Eye (tissue), 1 donor: ENCODE measurements at regions not wholly inside any gene's neighbourhood (a gene's known extent, or its start where the extent isn't known, plus 50 kb on each side); places are given as distances from the start of the nearest gene placed in this dataset.

Experiments used
- DNase-seq: peaks from one replicate; pipeline ENCODE4 v3.0.0-alpha.2; 2015

DNA sequence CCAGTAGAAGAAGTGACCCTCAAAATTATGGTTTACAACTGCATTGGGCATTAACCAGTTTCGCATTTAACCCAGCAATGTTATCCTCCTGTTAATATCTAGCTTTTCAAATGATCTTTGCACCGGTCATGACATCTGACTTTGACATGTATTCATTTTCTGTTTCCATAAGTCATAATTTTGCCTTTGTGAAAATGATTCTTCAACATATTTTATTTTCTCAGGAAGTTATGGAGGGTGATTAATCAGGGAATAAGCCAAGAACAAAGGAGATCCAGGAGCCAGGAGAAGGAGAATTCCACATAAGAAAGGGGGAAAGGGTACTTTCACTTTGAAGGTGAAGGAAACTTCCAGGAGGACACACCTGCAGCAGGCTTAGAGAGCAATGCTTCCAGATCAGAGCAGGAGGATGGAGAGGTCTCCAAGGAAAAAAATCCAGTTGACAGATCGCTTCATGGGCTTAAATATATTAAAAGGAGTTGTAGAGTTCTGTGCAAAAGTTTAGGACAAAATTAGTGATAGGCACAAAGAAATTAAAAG lies 92.1 kb upstream of the FAM3C start:
- DNase-seq, result no peak

DNA sequence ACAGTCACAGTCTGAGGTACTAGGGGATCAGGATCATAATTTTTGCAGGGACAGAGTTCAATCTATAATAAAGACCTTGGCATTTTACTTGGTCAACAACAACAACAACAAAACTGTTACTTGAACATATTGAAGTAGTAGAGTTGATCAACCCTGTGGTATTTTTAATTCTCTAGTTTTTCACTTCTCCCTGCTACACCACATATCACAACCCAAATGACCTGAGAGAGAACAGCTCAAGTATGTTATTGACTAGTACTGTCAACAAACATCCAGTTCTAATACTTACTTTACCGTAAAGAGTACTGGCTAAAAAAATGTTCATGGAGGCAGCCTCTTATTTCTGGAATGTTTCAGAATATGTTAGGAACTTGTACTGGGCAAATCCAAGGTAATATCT lies 90.5 kb upstream of the FAM3C start:
- DNase-seq, result no peak

DNA sequence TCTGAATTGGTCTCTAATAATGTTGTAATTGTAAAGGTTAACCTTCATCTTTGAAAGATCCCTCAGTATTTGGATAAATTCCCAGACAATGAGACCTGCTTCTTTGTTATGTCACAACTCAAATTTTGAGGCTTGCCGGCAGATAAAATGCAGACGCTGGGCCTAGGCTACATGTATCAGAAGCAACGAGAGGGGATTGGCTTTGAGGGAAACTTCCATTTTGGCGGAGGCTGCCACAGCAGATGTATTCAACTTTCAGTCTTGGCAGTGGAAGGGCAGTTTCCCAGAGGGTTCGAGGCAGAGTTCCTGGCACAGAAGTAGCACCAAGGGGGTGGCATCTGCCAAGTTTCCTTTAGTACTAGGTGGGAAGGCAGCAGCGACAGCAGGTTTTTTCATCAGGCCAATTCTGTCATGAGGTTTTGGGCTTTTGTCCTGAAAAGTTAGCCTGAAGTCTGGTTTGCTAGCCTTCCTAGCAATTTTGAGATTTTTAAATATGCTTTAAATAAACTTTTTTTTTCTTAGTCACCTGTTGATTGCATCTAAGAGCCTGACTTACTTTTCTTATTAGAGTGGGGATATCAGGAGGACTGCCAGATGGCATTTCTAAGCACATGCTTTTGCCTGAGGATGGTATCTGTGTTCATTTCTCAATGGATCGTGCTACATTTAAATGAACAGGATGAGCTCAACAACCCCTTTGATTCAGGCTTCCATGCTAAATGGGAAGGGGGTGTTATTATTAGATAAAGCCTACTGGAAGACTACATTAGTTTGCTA lies 89.5 kb upstream of the FAM3C start:
- no peak for DNase-seq

DNA sequence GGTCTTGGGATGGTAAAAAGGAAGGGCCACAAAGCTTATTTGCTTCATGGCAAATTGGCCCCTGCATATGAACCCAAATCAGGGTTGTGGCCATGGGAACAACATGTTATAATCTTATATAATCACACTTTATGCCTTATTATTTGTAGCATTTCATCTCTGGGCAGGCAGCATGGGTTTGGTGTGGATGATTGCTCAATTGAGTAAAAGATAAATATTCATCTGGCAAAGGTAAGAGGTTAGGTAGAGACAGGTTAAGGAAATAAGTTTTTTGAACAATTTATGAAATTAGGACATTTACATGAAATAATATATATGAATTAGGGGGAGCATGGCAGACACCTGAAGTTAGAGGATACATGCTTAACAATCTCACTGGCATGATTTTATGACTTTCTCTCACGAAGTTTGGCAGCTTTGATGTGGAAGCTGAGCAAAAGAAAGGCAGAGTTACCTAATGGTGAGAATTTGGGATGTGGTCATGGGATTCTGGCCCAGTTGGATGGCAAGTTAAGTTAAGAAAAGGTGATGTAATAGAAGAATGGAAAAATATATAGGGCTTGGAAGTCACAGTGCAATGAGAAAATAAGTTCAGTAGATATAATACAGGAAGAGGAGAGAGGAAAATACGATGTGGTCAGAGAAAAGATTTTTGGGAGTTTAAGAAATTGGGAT lies 88.1 kb upstream of the FAM3C start:
- no peak for DNase-seq

DNA sequence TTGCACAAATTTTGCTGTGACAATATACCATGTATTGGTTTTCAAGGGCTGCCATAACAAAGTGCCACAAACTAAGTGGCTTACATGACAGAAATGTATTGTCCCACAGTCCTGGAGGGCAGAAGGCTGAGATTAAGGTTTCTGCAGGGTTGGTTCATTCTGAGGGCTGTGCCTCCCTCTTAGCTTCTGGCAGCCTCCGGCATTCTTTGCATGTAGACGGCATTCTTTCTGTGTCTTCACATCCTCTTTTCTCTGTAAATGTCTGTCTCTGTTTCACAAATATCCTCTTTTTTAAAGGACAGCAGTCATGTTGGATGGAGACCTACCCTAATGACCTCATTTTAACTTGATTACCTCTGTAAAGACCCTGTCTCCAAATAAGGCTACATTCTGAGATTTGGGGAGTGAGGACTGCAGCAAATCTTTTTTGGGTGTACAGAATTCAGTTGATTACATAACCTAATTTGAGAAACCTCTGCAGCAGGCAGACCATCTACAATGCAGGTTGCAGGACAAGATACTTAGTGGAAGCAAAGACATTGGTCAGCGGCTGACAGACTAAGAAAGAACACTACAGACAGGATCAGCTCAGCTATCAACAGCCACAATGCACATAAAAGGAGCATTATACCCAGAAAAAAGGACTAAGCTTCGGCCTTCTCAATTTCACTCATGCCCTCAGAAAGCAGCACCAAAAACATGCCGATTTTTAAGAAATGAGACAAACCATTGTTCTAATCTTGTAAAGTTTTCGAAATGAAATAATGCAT lies 84.6 kb upstream of the FAM3C start:
- peak; percentile 14 for DNase-seq

DNA sequence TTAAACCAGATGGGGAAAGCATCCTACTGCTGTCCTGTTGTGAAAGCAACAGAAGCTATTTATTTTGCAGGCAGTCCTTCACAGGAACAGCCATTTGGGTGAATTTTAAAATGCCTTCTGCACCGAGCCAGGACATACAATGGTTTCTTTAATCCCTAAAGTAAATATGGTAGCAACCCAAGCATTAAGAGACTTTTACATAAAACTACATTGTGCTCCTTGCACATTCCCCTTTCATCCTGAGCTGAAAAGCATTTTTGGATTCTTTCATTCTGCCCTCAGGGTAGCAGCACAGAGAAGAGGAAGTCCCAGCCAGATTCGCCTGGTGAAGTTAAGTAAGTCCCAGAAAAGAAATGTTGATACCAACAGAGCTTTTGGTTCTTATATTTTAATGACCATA lies 84.0 kb upstream of the FAM3C start:
- DNase-seq, result peak; percentile 34

DNA sequence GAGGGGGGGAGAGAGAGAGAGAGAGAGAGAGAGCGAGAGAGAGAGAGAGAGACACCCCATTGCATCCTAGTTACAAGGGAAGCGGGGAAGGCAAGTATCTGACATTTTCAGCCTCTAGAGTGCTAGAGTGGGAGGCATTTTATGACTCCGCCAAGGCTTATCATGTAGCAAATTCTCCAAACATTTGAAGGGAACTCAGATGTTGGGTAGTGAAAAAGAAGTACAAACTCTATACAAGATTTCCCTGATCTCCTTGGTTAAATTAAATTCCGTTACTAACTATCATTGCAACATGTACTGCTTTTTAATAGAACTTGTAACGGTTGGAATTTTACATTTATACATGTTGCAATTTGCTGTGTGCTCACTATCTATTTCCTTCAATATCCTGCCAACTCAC lies 83.4 kb upstream of the FAM3C start:
- no peak for DNase-seq

DNA sequence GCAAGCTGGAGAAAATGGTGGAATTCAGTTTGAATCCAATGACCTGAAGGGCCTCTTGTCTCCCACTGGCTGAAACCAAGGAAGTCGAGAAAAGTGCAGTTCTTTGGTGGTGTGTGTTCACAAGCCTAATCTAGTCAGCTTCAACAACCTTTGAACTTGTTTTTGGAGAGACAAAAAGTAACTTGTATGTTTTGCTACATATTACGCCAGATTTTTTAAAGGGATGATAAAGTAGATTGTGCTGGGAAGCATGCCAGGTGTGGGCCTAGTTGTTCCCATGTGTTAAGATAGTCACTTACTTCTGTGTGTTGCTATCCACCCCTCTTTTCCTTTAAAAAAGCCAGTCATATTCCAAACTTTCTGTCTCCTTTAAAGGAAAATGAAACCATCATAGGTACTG lies 79.7 kb upstream of the FAM3C start:
- no peak for DNase-seq

DNA sequence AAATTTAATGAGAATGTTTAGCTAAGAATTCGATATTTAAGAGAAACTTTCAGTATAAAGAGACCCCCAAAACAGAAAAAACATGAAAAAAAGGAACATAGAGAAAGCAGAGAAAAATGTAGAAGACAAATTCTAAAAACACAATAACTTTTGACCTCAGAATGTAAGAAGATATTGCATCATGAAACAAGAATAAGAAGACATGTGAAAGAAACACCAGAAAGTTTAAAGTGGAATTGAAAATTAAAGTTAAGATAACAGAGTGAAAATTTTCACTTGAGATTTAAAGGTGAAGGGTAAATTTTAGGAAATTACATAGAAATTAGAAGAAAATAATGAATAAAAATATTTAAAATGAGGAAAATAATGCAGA lies 78.2 kb upstream of the FAM3C start:
- no peak for DNase-seq

DNA sequence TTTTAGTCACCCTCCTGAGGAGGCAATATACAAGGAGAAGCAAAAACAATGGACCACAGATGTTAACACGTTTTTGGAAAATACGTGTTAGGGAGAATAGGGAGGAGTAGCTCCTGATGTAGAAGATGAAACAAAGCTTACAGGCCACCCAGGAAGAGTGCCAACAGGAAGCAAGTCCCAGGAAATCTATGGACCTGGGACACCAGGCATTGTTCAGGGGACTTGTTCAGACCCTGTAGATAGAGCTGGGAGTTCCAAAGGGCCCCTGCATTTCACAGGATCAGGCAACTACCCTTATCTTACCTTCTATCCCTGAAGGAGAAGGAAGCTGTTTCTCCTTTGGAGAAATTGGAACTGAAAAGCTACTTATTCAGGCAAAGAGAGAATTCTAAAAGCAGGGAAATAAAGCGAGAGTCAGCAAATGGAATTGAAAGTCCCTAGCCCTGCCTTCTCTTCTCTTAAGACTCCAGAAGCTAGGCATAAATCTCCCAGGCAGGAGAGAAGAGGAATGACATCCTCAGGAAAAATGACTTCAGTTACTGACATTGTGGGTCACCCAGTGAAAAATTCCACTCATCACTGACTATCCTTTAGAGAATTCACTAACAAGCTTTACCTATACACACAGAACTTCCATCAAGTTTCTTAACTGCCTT lies 77.7 kb upstream of the FAM3C start:
- DNase-seq, result no peak

DNA sequence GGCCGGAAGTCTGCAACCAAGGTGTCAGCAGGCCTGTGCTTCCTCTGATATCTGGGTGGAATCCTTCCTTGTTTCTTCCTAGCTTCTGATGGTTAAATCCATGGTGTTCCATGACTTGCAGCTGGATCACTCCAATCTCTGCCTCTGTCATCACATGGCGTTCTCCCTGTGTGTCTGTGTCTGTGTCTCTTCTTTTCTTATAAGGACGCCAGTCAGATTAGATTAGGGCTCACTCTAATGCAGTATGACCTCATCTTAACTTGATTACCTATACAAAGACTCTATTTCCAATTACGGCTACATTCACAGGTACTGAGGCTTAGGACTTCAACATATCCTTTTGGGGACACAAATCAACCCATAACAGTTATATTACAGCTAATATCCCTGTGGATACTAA lies 70.3 kb upstream of the FAM3C start:
- no peak for DNase-seq

DNA sequence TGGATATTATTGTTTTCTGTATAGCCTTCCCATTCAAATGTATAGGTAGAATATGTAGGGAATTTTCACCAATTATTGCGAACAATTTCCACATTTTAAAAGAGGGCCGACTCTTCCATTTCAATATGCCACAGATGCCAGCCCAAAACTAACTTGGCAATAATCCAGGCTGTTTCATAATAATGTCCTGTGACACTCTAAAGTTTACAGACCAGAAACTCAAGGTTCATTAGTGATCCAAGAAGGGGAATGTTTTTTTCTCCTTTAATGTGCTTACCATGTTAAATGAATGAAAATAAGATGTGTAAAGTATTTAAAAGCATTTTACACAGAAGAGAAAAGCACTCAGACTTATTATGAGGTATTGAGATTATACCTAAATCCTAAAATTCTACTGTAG lies 63.0 kb upstream of the FAM3C start:
- DNase-seq, result no peak

DNA sequence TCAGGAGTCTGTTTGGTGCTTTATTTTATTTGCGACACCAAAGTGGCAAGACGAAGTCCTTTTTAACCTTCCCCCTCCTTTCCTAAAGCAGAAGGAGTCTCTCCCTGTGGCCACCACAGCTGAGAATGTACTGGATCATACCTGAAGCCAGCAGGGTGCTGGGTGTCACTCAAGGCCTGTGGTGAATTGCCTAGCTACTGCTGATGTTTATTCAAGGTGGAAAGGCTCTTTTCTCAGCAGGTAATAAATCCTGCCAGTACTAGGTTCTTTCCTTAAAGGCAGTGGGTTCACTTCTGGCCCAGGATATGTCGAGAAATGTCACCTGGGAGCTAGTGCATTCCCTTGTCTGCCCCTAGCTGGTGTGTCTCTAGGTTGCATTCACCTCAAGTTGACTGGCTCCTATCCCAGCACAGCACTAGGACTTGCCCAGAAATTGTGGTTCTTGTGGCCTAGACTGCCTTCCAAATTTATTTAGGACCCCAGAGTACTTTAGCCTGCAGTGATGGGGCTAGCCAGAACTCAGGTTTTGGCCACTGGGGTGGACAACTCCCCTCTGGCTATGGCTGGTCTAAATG lies 60.8 kb upstream of the FAM3C start:
- DNase-seq, result no peak

DNA sequence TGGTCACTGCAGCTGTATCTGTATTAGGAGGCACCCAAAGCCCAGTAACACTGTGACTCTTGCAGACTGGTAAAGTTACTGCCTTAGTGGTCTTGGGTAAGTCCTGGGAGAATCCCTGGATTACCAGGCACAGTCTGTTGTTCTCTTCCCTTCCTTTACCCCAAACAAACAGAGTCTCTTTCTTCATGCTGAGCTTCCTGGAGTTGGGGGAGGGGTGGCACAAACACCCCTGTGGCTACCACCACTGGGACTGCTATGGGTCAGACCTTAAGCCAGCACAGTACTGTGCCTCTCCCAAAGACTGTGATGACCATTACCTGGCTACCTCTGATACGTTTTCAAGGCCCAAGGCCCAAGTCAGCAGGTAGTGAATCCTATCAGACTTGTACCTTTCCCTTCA lies 59.9 kb upstream of the FAM3C start:
- DNase-seq, result no peak

DNA sequence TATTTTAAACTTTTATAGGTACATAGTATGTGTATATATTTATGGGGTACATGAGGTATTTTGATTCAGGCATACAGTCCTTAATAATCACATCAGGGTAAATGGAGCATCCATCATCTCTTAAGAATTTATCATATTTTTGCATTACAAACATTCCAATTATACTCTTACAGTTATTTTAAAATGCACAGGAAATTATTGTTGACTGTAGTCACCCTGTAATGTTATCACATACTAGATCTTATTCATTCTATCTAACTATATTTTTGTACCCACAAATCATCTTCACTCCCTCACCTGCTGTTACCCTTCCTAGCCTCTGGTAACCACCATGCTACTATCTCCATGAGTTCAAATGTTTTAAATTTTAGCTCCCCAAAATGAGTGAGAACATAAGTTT lies 56.3 kb upstream of the FAM3C start:
- DNase-seq, result no peak

DNA sequence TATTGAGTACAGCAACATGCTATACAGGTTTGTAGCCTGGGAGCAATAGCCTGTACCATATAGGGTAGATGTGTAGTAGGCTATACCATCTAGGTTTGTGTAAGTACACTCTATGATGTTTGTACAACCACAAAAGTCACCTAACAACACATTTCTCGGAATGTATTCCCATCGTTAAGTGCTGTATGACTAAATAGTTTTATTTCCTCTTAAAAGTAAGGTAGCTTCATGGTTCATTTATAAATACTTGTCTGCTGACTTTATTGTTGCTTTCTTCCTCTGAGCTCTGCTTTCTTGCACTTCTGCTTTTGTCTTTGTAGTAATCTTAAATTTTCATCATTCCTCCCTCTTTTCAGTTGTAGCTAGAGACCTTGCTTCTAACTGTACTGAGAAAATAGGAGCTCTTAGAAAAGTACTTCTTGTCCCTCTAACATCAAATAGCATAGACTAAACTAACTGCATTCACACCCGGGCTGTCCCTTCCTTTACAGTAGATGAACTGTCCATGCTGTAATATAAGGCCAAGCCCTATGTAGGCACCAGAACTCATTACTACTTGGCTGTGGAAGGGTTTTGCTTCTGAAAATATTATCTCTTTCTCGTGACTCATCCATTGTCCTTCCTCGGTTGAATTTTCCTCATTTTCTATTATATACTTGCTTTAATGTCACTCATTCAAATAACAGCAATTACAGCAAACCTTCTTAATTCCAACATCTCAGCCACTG lies 55.4 kb upstream of the FAM3C start:
- no peak for DNase-seq

DNA sequence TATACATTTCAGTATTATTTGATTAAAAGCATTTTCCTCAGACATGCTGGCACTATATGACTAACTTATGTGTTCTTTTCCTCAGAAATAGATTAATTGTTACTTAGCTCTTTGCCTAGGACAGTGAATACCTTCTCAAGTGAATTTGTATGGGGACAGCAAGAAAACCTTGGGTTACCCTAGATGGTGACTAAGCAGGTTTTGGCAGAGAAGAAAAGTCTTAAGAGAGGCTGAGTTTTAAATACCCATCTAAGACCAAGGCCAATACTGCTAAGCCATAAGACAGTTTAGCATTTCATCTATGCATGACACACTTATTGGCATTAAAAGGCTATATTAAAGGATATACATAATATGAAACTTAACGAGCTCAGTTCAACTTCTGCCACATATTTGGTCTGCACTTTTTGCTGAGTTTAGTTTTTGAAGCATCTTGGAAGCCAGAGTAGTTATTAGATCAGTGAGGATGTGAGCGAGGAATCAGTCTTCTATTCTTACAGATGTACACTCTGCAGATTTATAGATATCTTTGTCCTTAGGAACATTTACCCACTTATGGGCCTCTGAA lies 54.6 kb upstream of the FAM3C start:
- no peak for DNase-seq

DNA sequence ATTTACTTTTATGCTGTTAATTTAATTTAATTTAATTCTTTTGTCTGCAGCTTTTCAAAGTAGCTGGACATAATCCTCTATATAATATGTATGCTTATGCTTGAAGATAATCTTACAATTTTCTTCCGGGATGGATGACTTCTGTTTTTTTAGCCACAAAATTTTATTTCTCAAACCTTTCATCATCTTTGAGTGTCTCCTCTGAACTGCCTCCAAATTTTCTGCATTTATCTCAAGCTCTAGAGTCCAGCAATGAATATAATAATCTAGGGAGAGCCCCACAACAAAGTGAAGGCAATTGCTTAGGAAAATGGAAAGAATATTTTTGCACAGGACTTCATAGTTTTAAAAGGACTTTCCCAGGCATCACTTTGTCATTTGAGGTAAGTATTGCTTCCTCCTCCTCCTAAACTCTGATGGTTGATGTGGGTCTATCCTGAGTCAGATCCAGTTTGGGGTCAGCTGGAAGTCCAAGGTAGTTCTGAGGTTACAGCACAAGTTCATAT lies 53.7 kb upstream of the FAM3C start:
- no peak for DNase-seq

DNA sequence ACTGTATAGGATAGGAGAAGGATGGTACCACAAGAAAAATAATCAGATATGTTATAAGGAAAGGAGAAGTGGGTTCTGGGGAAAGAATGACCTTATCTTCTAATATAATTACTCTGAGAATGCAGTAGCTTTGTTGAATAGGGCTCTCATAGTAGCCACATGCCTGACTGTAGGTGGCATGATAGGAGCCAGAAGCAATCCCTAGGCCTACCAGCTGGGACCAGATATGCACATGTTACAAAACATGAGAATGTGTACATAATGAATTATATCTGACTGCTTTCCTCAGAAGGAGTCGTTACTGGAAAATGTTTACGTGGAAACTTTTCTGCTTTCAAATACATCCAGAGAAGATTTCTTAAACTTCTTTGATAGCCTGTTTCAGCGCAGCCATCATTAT lies 53.2 kb upstream of the FAM3C start:
- no peak for DNase-seq

DNA sequence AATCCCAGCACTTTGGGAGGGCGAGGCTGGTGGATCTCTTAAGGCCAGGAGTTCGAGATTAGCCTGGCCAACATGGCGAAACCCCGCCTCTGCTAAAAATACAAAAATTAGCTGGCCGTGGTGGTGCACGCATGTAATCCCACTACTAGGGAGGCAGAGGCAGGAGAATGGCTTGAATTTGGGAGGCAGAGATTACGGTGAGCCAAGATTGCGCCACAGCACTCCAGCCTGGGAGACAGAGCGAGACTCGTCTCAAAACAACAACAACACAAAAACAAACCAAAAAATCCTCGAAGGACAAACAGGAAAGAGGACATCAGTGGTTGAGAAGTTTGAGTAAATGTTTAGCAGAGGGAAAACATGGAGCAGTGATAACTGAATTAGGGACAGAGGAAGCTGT lies 52.3 kb upstream of the FAM3C start:
- no peak for DNase-seq

DNA sequence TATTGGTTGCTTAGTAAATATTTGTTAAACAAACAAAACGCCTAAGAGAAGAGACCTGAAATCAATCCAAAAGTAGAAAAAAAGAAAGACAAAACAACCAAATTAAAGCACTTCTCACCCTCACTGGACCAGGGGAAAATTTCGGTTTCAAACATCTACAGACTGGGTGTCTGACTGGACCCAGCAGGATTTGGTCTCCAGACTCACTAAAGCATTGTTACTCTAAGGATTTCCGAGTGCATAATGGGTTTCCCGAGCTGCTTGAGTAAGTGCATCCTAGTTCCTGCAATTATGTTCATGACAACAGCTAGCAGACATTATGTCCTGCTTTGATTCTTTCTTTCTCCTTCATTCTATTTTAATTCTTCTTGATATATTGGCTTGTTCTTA lies 51.8 kb upstream of the FAM3C start:
- DNase-seq, result no peak
